ENCODE measurements at regions not wholly inside any gene's neighbourhood (a gene's known extent, or its start where the extent isn't known, plus 50 kb on each side); places are given as distances from the start of the nearest gene placed in this dataset.

DNA sequence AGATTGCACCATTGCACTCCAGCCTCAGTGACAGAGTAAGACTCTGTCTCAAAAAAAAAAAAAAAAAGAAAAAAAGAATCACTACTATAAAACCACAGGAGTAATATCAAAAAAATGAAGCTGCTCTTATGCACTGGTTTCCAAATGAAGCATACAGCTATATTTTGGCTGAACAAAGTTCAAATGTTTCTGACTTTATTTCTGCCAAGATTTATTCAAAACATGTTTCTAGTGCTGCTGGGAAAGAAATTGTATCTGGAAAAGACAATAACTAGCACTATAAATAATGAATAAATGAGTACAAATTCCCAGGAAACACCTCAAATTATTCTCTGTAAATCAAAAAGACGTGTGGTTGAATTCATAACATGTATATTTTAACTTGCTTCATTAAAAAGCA, 102.5 kb upstream of the MME start:
- Histone ChIP-seq H3K27ac (ENCODE audit: low read depth, low read length) (peak overlapping the region; percentile 4), H3K9ac (ENCODE audit: low read length in 5 of 5) (no peak overlapping the region), H3K36me3 (ENCODE audit: control insufficient read depth in 5 of 5, insufficient read depth in 5 of 5, low read length in 5 of 5) (no peaks in the 10 kb centered on the region), H3K9me3 (ENCODE audit: control insufficient read depth in 5 of 5, low read length in 5 of 5) (no peaks in the 10 kb centered on the region), H3K4me1 (ENCODE audit: control insufficient read depth in 5 of 5, insufficient read depth in 5 of 5, low read length in 5 of 5) (peaks cover 0 to 12% (median 0%) of the 10 kb centered on the region in 5 donors), H3K27me3 (ENCODE audit: control insufficient read depth in 5 of 5, insufficient read depth in 4 of 5, low read length in 5 of 5) (no peaks in the 10 kb centered on the region), H3K4me3 (ENCODE audit: low read depth in 1 of 5, low read length in 5 of 5) (no peak overlapping the region)

DNA sequence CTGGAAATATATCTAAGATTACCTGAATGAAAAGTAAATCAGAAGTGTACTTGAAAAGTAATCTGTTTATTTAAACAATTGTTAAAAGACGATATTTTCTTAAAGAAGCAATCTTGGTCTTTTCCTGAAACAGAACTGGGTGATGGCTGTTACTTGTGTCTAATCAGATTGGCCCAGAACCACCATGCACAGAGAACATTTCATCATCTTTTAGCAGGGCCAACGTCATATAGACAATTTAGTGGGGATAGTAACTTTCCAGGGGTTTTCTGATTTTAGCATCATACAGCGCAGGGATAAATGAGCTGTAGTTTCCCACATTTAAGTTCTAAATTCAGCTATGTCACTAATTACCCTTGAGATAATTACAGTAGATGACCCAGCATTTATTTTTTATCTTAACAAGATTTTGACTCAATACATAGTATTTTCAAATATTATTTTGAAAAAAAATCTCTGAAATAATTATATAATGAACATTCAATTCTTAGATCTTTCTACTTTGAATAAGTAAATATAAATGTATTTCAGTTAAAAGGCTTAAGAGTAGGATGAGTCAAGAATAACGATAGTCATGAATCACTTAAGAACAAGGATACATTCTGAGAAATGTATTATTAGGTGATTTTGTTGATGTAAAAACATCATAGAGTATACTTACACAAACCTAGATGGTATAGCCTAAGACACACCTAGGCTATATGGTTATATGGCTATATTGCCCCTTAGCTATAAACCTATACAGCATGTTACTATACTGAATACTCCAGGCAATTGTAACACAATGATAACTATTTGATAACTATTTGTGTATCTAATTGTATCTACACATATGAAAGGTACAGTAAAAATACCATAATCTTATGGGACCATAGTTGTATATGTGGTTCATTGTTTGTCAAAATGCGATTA, 103.8 kb upstream of the MME start:
- Histone ChIP-seq H3K4me3 (ENCODE audit: low read depth in 1 of 5, low read length in 5 of 5) (no peak overlapping the region), H3K36me3 (ENCODE audit: control insufficient read depth in 5 of 5, insufficient read depth in 5 of 5, low read length in 5 of 5) (no peaks in the 10 kb centered on the region), H3K4me1 (ENCODE audit: control insufficient read depth in 5 of 5, insufficient read depth in 5 of 5, low read length in 5 of 5) (peaks cover 0 to 21% (median 10%) of the 10 kb centered on the region in 5 donors), H3K9me3 (ENCODE audit: control insufficient read depth in 5 of 5, low read length in 5 of 5) (no peaks in the 10 kb centered on the region), H3K27me3 (ENCODE audit: control insufficient read depth in 5 of 5, insufficient read depth in 4 of 5, low read length in 5 of 5) (no peaks in the 10 kb centered on the region), H3K27ac (ENCODE audit: low read depth, low read length) (no peak overlapping the region), H3K9ac (ENCODE audit: low read length in 5 of 5) (no peak overlapping the region)

- Histone ChIP-seq H3K9ac (ENCODE audit: low read length in 5 of 5) (no peak overlapping the region), H3K36me3 (ENCODE audit: control insufficient read depth in 5 of 5, insufficient read depth in 5 of 5, low read length in 5 of 5) (no peaks in the 10 kb centered on the region), H3K4me3 (ENCODE audit: low read depth in 1 of 5, low read length in 5 of 5) (no peak overlapping the region), H3K9me3 (ENCODE audit: control insufficient read depth in 5 of 5, low read length in 5 of 5) (no peaks in the 10 kb centered on the region), H3K27me3 (ENCODE audit: control insufficient read depth in 5 of 5, insufficient read depth in 4 of 5, low read length in 5 of 5) (no peaks in the 10 kb centered on the region), H3K4me1 (ENCODE audit: control insufficient read depth in 5 of 5, insufficient read depth in 5 of 5, low read length in 5 of 5) (peaks cover 0 to 34% (median 14%) of the 10 kb centered on the region in 5 donors), H3K27ac (ENCODE audit: low read depth, low read length) (no peak overlapping the region)
These were observed 106.3 kb upstream of the MME start for GRCh38 chr3:154973851-154974250.

DNA sequence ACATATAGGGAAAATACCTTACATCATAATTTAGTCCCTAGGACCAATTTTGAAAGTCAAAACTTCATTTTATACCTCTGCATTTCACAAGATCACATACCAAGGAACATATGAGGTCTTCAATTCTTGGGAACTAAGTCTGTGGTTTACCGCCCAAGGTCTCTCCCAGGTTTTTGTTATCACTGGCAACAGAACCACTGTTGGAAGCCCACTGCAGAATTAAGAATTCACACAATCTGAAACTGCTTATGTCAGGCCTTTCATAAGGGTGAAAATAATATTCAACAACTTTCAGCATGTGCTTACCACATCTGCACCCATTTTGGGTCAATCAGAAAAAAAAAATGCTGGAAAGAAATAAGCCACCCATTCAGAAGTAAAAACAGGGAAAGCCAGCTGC, 107.2 kb upstream of the MME start:
- no peaks in the 10 kb centered on the region for H3K27me3 ChIP-seq (ENCODE audit: control insufficient read depth in 5 of 5, insufficient read depth in 4 of 5, low read length in 5 of 5)
- H3K9ac ChIP-seq (ENCODE audit: low read length in 5 of 5), result no peak overlapping the region
- H3K36me3 ChIP-seq (ENCODE audit: control insufficient read depth in 5 of 5, insufficient read depth in 5 of 5, low read length in 5 of 5), result no peaks in the 10 kb centered on the region
- no peak overlapping the region for H3K4me3 ChIP-seq (ENCODE audit: low read depth in 1 of 5, low read length in 5 of 5)
- H3K4me1 ChIP-seq (ENCODE audit: control insufficient read depth in 5 of 5, insufficient read depth in 5 of 5, low read length in 5 of 5), result peaks cover 0 to 35% (median 14%) of the 10 kb centered on the region in 5 donors
- no peak overlapping the region for H3K27ac ChIP-seq (ENCODE audit: low read depth, low read length)
- no peaks in the 10 kb centered on the region for H3K9me3 ChIP-seq (ENCODE audit: control insufficient read depth in 5 of 5, low read length in 5 of 5)

DNA sequence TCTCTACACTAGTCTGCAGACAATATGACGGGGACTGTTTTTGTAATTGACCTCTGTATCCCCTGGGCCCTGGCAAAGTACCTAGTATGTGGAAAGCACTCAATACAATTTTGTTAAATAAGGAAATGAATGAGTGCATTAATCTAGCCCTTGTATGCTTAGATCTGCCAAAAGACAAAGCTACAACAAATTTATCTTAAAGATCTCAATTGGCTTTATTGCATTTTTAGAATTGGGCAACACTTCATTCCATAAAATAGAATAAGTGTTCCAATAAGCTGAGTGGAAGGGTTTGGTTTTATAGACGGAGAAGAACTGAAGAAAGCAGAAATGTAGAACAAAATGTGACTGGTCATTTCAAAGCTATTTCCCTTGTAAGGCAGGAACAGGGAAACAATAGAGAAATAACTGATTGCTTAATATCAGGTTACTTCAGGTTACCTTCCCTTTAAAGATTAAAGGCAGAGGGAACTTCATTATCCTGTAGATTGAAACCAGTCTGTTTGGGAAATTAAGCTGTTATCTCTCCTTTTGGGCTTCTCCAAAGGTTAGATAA, 108.3 kb upstream of the MME start:
- H3K9ac ChIP-seq (ENCODE audit: low read length in 5 of 5), result peak overlapping the region in 2 of 5 donors; percentile 28 to 38
- peak overlapping the region; percentile 78 for H3K27ac ChIP-seq (ENCODE audit: low read depth, low read length)
- H3K27me3 ChIP-seq (ENCODE audit: control insufficient read depth in 5 of 5, insufficient read depth in 4 of 5, low read length in 5 of 5), result no peaks in the 10 kb centered on the region
- no peaks in the 10 kb centered on the region for H3K36me3 ChIP-seq (ENCODE audit: control insufficient read depth in 5 of 5, insufficient read depth in 5 of 5, low read length in 5 of 5)
- H3K4me1 ChIP-seq (ENCODE audit: control insufficient read depth in 5 of 5, insufficient read depth in 5 of 5, low read length in 5 of 5), result peaks cover 0 to 27% (median 14%) of the 10 kb centered on the region in 5 donors
- no peaks in the 10 kb centered on the region for H3K9me3 ChIP-seq (ENCODE audit: control insufficient read depth in 5 of 5, low read length in 5 of 5)
- H3K4me3 ChIP-seq (ENCODE audit: low read depth in 1 of 5, low read length in 5 of 5), result peak overlapping the region in 2 of 5 donors; percentile 22 to 31

GRCh38 chr3:154971341-154971740, 108.8 kb upstream of the MME start:
- no peaks in the 10 kb centered on the region for H3K9me3 ChIP-seq (ENCODE audit: control insufficient read depth in 5 of 5, low read length in 5 of 5)
- H3K27ac ChIP-seq (ENCODE audit: low read depth, low read length), result peak overlapping the region; percentile 78
- peak overlapping the region in 2 of 5 donors; percentile 22 to 31 for H3K4me3 ChIP-seq (ENCODE audit: low read depth in 1 of 5, low read length in 5 of 5)
- peak overlapping the region in 2 of 5 donors; percentile 38 to 49 for H3K9ac ChIP-seq (ENCODE audit: low read length in 5 of 5)
- H3K36me3 ChIP-seq (ENCODE audit: control insufficient read depth in 5 of 5, insufficient read depth in 5 of 5, low read length in 5 of 5), result no peaks in the 10 kb centered on the region
- H3K4me1 ChIP-seq (ENCODE audit: control insufficient read depth in 5 of 5, insufficient read depth in 5 of 5, low read length in 5 of 5), result peaks cover 0 to 26% (median 14%) of the 10 kb centered on the region in 5 donors
- H3K27me3 ChIP-seq (ENCODE audit: control insufficient read depth in 5 of 5, insufficient read depth in 4 of 5, low read length in 5 of 5), result no peaks in the 10 kb centered on the region

- Histone ChIP-seq H3K4me3 (ENCODE audit: low read depth in 1 of 5, low read length in 5 of 5) (no peak overlapping the region), H3K36me3 (ENCODE audit: control insufficient read depth in 5 of 5, insufficient read depth in 5 of 5, low read length in 5 of 5) (no peaks in the 10 kb centered on the region), H3K27ac (ENCODE audit: low read depth, low read length) (peak overlapping the region; percentile 78), H3K4me1 (ENCODE audit: control insufficient read depth in 5 of 5, insufficient read depth in 5 of 5, low read length in 5 of 5) (peaks cover 0 to 26% (median 14%) of the 10 kb centered on the region in 5 donors), H3K27me3 (ENCODE audit: control insufficient read depth in 5 of 5, insufficient read depth in 4 of 5, low read length in 5 of 5) (no peaks in the 10 kb centered on the region), H3K9ac (ENCODE audit: low read length in 5 of 5) (no peak overlapping the region), H3K9me3 (ENCODE audit: control insufficient read depth in 5 of 5, low read length in 5 of 5) (no peaks in the 10 kb centered on the region)
These were observed 109.3 kb upstream of the MME start for GRCh38 chr3:154970797-154971196.

DNA sequence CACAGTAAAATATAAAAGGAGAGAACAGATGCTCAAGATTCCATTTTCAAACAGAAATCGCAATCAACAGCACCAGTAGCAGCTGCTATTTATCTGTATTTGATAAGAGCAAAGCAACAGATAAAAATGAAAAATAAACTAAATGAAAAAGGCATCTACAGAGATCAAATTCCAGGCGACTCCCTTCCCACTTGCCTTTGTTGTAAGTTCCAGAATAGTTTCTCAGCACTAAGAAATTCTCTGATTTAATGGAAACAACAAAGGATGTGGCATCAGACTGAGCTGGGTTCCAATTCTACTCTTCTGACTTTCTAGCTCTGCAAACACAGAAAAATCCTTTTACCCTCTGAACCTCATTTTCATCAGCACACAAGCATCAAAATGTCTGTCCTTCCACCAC, 110.8 kb upstream of the MME start:
- Histone ChIP-seq H3K9ac (ENCODE audit: low read length in 5 of 5) (no peak overlapping the region), H3K4me3 (ENCODE audit: low read depth in 1 of 5, low read length in 5 of 5) (no peak overlapping the region), H3K4me1 (ENCODE audit: control insufficient read depth in 5 of 5, insufficient read depth in 5 of 5, low read length in 5 of 5) (peaks cover 0 to 26% (median 14%) of the 10 kb centered on the region in 5 donors), H3K27me3 (ENCODE audit: control insufficient read depth in 5 of 5, insufficient read depth in 4 of 5, low read length in 5 of 5) (no peaks in the 10 kb centered on the region), H3K36me3 (ENCODE audit: control insufficient read depth in 5 of 5, insufficient read depth in 5 of 5, low read length in 5 of 5) (no peaks in the 10 kb centered on the region), H3K9me3 (ENCODE audit: control insufficient read depth in 5 of 5, low read length in 5 of 5) (no peaks in the 10 kb centered on the region), H3K27ac (ENCODE audit: low read depth, low read length) (no peak overlapping the region)

- Histone ChIP-seq H3K4me3 (ENCODE audit: low read depth in 1 of 5, low read length in 5 of 5) (no peak overlapping the region), H3K9me3 (ENCODE audit: control insufficient read depth in 5 of 5, low read length in 5 of 5) (no peaks in the 10 kb centered on the region), H3K9ac (ENCODE audit: low read length in 5 of 5) (no peak overlapping the region), H3K27me3 (ENCODE audit: control insufficient read depth in 5 of 5, insufficient read depth in 4 of 5, low read length in 5 of 5) (no peaks in the 10 kb centered on the region), H3K4me1 (ENCODE audit: control insufficient read depth in 5 of 5, insufficient read depth in 5 of 5, low read length in 5 of 5) (peaks cover 0 to 24% (median 14%) of the 10 kb centered on the region in 5 donors), H3K27ac (ENCODE audit: low read depth, low read length) (no peak overlapping the region), H3K36me3 (ENCODE audit: control insufficient read depth in 5 of 5, insufficient read depth in 5 of 5, low read length in 5 of 5) (no peaks in the 10 kb centered on the region)
These were observed 113.0 kb upstream of the MME start for GRCh38 chr3:154967090-154967489.

DNA sequence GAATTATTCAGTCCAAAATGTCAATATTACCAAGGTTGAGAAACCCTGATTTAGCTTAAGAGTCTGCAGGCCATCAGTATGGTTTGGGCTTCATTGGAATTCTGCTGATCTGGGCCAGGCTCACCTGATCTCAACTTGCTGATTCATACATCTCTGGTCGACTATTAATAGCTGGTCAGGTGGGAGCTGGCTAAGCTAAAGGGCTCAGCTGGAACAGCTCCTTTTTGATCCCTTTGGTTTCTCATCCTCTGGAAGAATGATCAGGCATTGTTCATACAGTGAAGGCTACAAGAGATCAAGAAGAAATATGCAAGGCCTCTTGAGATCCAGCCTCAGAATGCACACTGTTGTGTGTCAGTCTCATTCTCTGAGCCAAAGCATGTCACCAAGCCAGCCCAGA, 123.3 kb upstream of the MME start:
- Histone ChIP-seq H3K9me3 (ENCODE audit: control insufficient read depth in 5 of 5, low read length in 5 of 5) (peaks cover 0 to 4% (median 0%) of the 10 kb centered on the region in 5 donors), H3K36me3 (ENCODE audit: control insufficient read depth in 5 of 5, insufficient read depth in 5 of 5, low read length in 5 of 5) (no peaks in the 10 kb centered on the region), H3K4me1 (ENCODE audit: control insufficient read depth in 5 of 5, insufficient read depth in 5 of 5, low read length in 5 of 5) (peaks cover 0 to 6% (median 0%) of the 10 kb centered on the region in 5 donors), H3K4me3 (ENCODE audit: low read depth in 1 of 5, low read length in 5 of 5) (no peak overlapping the region), H3K9ac (ENCODE audit: low read length in 5 of 5) (no peak overlapping the region), H3K27me3 (ENCODE audit: control insufficient read depth in 5 of 5, insufficient read depth in 4 of 5, low read length in 5 of 5) (no peaks in the 10 kb centered on the region), H3K27ac (ENCODE audit: low read depth, low read length) (no peak overlapping the region)
